ENCODE measurements at regions not wholly inside any gene's neighbourhood (a gene's known extent, or its start where the extent isn't known, plus 50 kb on each side); places are given as distances from the start of the nearest gene placed in this dataset.

GRCh38 chr3:45312836-45313493 lies 75.4 kb upstream of the LARS2 start:
- TF ChIP-seq POLR2A (IDR thresholded peaks at IDR 0.05) = no peak
- no peak for TF ChIP-seq CTCF (IDR thresholded peaks at IDR 0.05)
